GM19468 (cell line): ENCODE measurements at regions not wholly inside any gene's neighbourhood (a gene's known extent, or its start where the extent isn't known, plus 50 kb on each side); places are given as distances from the start of the nearest gene placed in this dataset.

Experiments
- ATAC-seq: cut with Tn5 transposase; IDR thresholded peaks from one replicate; pipeline ENCODE4 v1.9.1; 2021; ENCODE audit warnings: mild to moderate bottlenecking, moderate library complexity, moderate number of reproducible peaks; ENCODE audit not compliant: unreplicated experiment; ENCODE audit errors: extremely low read depth

DNA sequence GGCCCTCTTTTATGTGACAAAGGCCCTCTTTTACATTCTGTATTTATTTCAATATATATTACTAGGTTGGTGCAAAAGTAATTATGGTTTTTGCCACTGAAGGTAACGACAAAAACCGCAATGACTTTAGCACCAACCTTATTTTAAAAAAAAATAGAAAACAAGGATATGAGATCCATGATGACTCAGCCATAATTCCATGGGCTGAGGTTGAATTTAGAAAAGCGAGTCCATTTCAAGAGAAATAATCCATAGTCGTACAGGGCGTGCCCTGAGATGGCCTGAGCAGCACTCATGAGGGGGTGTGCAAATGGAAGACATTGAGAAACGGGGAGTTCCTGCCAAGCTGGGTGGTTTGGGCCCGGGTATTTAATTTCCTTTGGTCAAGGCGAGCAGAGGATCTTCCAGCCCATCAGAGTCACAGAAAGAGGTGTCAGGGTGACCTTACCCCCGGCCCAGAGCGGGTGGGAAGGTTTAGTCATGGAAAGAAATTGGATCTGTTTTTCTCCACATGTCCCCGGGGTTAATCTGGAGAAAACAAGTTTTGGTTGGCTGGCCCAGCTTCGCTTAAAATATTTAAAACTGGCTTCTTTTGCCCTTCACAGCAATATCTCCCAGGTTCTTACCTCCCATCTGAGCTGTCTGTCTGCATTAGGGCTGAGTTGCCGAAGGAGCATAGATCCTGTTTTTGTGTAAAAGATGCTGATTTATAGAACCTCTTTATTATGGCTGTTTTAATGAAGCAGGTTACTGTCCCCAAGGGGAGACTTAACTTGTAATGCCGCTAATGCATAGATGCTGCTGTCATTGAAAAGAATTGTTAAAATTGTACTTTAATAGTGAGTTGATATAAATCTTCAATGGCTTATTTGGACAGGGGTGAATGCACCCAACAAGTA, 255.6 kb downstream of the PREX1 start:
- ATAC-seq = no peak

DNA sequence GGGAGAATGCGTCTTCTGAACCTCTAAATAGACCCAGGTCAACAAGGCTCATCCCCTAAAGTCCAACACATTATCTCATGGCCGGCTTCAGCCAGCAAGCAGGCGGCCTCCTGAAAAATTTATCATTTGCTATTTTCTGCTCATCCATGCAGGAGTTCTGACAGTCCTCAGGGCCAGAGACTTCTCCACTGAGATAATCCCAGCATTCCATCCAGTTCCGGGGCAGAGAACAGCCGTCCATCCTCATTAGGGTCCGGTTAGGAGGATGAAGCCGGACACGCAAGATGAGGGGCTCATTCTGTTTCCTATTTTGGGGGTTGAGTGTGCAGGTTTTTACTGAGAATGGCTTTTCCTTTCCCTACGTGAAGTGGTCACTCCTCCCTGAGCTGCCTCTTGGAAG, 258.1 kb downstream of the PREX1 start:
- ATAC-seq = no peak

DNA sequence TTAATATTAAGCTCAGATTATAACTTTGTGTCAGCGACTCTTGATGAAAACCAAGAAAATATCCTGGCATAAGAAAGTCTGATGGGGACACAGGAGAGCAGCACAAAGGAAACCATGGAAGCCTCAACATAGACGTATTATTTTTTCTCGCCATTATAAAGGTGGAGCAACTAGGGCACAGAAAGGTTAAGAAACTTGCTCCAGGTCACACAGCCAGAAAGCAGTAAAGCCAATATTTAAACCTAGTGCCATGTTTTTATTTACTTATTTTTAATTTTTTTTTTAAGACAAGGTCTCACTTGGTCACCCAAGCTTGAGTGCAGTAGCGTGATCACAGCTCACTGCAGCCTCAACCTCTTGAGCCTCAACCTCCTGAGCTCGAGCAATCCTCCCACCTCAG, 259.3 kb downstream of the PREX1 start:
- ATAC-seq = no peak

DNA sequence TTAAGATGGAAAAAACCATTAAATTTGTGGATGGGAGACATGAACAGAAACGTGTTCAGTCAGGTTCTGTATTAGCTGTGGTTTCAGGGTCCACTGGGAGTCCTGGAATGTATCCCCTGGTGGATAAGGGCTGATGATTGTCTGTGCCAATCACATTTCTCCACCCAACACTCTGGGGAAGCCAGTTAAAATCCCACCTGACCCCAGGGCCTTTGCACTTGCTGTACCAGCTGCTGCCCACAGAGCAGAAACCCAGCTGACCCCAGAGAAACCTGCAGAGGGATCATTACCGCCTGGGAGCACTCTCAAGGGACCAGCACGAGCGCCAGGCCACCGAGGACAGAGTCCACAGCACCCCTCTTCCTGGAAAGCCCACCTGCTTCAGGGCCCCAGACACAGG, 260.7 kb downstream of the PREX1 start:
- no peak for ATAC-seq

DNA sequence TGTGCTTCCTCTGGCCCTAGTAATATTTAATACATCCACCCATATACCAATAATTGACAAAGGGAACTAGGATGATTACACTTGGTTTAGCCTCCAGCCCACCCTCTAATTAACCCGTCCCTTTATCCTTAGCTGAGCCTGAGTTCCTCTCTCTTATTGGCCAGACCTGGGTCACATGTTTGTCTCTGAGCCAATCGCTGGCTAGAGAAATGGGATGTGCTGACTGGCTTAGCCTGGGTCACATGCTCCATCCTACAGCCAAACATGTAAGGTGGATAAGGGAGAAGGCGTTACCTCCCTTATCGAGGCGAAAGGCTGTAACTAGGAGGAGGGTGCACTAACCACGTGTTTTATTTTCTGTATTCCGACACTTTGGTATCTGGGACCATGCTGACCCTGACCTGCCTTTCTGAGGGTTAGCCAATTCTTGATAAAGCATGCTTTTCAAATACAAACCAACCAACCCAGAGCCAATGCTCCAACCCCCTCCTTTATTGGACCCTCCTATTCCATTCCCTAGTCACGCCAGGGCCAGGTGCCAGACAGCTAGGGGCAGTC, 262.7 kb downstream of the PREX1 start:
- no peak for ATAC-seq

DNA sequence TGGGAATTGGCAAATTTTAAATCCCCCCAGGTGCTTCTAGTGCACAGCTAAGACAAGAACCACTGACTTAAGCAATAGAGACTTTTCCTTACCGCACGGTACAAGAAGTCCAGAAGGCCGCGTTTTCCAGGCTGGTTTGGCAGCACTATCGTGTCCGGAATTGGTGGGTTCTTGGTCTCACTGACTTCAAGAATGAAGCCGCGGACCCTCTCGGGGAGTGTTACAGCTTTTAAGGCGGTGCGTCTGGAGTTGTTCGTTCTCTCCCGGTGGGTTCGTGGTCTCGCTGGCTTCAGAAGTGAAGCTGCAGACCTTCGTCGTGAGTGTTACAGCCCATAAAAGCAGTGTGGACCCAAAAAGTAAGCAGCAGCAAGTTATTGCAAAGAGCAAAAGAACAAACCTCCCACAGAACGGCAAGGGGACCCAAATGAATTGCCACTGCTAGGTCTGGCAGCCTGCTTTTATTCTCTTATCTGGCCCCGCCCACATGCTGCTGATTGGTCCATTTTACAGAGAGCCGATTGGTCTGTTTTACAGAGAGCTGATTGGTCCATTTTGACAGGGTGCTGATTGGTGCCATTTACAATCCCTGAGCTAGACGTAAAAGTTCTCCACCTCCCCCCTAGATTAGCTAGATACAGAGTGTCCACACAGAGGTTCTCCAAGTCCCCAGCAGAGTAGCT, 264.5 kb downstream of the PREX1 start:
- no peak for ATAC-seq

DNA sequence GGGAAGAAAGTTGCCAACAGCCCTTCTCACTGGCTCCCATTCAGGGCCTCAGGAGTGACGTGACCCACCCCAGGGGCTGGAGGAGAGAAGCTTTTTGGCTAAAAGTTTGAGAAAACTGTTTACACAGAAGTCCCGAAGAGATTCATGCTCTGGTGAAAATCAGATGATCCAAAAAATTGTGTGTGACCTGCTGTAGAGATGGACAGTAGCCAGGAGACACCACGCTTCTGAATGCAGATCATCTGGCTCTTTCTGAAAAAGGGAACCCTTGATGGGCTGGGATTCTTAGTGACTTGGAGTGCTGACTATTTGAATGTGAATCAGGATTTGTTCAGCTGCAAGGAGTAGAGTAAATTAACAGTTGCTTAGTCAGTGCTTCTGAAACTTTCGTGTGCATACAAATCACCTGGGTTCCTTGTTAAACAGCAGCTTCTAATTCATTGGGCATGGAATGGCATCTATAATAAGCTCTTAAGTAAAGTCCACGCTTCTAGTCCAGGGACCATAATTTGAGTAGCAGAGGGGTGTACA, 265.1 kb downstream of the PREX1 start:
- no peak for ATAC-seq

DNA sequence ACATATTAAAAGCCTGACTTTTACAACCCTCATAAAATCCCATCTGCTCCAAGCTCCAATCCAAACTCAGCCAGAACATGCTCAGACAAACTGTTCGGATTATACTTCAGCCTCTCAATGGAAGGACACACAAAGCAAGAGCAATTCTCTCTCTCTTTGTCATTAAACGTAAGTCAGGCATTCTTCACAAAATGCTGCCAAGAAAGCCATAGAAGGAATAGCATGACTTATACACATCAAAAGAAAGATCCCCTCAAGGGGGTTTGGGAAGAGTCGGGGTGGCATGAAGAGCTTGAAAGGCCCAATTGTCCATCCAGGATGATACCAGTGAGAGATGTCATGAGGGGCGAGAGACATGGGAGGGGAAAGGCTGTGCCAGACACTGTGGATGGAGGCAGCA, 268.9 kb downstream of the PREX1 start:
- ATAC-seq = no peak

DNA sequence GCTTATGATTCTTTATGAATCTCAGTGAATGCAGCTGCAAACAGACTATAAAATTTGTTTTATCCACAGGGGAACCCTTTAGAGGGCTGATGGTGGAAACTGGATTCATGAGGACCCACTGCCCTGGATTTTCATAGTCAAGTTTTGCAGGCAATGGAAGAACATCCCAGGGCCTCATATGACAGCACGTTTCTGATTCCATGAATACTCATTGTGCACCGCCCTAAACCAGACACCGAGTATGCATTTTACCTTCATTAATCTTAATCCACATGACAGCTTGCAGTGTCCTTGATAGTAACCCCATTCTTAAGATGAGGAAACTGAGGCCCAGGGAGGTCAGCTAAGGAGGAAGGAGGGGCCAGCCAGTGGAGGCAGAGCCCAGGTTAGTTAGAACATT, 270.4 kb downstream of the PREX1 start:
- no peak for ATAC-seq

DNA sequence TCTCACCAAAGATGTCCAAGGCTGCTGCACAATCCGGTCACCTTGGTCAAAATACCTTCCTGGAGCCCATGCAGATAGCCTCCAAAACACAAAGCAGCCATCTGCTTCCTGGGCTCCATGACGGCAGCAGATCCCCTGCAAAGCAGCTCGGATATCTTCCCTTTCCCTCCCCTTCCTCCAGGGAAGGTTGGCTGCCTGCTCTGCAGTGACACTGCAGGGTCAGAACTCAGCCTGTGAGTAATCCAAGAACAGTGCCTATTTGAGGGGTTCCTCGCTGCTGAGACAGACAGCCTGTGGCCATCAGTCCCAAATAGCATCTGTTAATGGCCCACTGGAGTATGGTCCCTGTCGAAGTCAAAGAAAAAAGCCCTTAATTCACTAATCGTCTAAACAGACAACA, 270.8 kb downstream of the PREX1 start:
- ATAC-seq = no peak

DNA sequence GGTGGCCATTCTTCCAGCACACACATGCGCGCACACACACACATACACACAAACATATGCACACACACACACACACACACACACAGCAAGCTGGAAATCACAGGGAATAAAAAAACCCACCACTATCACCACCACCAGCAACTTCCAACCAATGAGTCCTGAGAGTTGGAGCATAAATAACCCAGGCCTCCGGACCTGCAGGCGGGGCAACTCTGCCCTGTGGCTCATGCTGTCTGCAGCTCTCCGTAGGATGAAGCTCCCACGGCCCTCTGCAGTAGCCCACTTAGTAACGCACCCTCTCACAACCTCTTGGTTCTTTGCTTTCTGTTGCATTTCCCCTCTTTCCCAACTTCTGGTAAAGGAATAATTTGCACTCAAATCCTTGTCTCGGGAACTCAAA, 275.2 kb downstream of the PREX1 start:
- ATAC-seq = no peak

DNA sequence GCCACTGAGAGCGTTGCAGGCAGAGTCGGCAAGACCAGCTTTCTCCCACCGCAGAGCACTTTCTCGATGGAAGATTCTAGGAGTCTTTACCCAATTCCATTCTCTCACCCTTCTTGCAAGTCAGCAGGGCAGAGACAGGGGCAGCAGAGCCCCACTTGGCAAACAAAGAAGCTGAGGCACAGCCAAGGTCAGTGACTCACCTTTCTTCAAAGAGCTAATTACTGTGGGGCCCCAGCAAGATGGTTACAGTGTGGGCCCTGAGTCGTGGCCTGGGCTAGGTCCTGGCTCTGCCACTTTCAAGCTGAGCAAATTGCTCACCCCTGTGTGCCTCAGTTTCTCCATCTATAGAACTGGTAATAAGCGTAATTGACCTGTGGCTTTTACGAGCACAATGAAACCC, 277.0 kb downstream of the PREX1 start:
- no peak for ATAC-seq

DNA sequence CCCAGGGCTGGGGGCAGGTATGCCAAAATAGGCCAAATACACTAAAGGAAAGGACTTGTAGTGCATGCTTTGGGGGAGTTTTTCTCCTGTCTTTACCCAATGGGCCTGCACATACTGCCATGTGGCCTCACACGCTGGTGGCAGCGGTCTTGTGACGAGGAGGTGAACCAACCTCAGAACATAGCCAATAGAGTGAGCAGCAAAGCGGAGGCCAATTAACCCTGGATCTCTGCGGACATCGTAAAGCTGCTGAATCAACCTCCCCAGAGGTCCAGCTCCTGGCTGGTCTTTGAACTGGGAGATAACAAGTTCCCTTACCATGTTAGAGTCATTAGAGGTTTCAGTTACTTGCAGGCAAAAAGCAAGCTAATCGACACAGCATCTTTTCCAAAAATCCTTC, 280.1 kb downstream of the PREX1 start:
- ATAC-seq = no peak

DNA sequence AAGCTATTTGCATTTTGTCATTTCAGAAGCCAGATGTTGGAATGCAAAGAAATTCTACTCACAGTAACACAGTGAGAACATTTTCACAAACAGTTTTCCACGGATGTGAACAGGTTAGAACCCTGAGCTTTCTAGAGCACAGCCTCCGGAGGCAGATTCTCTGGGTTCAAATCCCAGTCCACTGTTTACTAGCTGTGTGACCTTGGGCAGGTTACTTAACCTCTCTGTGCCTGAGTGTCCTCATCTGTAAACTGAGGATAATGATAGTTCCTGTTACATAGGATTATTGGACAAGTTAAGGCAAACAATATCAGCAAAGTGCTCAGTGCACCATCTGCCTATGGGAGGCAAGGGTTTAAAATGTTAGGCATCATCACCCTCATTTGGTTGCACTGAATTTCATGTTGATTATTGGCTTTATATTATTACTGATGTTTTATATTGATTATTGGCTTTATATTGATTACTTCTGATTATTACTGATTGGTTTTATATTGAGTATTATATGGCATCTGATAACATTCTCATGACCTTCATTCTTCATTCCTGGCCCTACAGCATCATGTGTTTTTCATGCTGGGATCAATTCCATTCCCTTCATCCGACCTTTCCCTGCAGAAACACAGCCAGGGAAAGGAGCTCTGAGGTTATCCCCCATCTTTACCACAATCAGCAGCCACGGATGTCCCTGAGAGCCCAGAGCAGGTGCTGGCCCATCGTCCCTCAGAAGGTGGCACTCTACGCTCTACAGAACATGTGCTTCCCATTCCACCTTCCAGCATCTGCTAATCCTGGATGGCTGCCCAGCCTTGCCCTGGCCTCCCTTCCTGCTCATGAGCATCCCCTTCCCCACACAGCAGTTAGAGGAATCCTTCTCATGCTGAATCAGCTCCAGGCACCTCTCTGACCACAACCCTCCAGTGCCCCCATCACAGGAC, 283.1 kb downstream of the PREX1 start:
- ATAC-seq = no peak

DNA sequence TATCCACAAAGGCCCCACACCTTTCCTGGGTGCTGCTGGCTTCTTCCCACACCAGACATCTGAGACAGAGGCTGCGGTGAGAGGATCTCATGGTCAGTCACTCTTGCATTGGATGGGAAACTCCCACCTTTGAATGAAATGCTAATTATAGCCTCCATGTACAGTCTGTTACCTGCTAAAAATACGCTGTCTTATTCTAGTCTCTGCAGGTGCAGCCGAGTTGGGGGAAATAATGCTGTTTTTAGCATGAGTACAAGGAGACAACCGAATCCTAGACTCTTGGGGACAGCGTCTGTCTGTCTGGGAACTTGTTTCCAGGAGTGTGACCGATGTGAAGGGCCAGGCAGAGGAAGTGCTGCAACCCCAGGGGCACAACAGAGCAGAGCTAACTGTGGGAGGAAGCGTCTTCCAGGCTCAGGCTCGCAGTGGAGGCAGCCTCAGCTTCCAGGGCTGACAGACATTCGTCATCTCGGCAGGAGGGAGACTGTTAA, 286.2 kb downstream of the PREX1 start:
- no peak for ATAC-seq

DNA sequence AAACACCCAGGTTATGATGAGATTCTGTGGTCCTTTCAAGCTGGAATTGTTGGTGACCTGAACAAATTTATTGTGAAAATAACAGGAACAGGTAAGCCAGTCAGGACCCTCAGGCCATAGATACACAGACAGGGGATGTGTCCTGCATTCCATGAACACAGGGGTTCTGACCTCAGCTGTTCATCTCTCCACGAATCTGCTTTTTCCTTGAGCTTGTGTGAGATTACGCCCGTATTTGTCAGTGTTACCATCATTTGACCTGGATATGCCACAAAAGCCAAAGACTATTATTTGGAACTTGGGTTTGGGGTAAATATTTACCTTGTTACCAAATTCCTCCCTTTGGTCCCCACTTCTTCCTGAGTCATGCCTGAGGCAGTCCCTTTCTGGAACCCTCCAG, 288.9 kb downstream of the PREX1 start:
- no peak for ATAC-seq

DNA sequence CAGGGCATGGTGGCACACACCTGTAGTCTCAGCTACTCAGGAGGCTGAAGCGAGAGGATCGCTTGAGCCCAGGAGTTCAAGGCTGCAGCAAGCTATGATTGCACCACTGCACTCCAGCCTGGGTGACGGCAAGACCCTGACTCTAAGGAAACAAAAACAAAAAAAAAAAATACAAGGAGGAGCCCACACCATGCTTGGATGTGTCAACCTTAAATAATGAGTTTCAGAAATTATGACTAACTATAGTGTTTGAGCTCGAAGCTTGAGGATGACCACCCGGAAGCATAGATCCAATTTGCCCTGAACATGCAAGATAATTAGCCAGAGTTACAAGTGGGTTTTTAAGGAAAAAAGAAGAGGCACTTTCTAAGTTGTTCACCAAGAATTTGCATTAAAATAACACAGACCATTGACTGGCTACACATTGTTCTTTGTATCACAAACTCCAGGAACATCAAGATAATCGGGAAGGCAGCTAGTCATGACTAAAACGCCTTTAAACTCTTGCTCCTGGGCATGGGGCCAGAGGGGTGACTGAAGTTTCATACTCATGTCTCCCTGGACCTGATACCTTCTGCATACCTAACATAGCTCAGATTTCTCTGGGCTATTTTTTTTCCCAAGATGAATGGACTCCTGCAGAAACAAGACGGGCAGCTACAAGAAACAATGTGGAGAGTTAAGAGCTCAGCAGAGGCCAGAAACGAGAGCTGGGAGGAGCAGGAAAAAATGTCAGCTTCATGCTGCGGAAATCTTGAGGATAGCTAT, 289.6 kb downstream of the PREX1 start:
- ATAC-seq = no peak

DNA sequence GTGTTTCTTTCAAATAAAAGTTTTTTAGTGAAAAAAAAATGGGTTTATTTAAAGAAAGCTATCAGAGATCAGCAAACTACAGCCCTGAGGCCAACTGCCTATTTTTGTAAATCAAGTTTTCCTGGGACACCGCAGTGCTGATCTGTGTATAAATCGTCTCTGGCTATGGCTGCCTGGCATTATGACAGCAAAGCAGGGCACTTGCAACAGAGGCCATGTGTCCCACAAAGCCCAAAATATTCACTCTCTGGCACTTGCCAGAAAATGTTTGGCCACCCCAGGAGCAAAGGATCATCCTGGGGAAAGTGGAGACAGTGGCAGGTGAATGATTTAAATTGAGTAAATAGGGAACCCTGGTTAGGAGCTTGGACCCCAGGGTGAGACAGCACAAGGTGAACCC, 291.6 kb downstream of the PREX1 start:
- no peak for ATAC-seq

DNA sequence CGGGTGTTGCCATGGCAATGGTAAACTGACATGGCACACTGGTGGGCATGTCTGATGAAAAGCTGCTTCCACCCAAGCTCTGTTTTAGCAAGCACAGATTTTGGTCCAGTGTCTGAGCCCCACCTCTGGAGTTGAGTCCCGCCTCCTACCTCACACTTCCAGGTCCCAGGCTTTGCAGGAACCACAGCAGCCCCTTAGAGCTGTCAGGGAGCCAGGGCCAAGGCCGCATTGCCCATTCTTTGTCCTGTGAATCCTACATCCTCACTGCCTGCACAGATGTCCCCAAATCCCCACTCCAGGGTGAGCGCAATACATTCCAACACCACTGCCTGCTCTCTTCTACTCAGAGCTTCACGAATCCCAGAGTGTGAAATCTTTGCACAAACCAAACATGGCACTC, 292.2 kb downstream of the PREX1 start:
- no peak for ATAC-seq
